ENCODE measurements at regions not wholly inside any gene's neighbourhood (a gene's known extent, or its start where the extent isn't known, plus 50 kb on each side); places are given as distances from the start of the nearest gene placed in this dataset.

DNA sequence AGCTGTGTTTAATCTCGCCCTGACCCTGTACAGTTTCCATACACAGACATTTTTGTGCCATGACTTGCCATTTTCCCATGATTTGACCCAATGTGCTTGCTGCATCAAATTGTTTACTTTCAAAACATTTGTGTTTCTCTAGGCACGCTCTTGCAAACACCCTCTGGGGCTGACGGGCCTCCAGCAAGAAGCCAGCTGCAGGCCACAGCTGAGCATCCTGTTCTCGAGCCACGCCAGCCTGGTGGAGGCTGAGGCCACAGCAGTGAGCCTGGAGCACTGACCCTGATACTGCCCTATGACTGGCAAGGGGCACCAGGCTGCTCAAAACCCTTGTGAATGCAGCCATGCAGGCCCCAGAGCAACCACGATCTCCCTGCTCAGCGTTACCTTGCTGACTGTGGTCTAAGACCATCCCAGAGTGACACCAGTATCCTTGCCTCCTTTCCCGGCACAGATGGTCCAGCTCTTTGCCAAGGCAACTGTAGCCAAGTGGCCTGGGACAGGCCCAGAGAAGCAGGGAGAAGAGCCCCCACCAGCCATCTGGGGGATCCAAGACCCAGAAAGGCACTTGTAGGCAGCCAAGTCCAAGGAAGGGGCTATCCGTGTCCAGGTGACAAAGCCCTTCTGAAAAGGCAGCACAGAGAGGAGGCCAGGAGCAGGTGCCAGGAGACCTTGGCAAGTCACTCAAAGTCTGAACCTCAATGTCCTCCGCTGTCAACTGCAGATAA, 78.5 kb downstream of the OAT start:
- Mint-ChIP-seq H3K4me1 (peaks cover 0 to 5% (median 0%) of the 10 kb centered on the region in 4 donors), H3K9me3 (peaks cover 0 to 2% (median 0%) of the 10 kb centered on the region in 7 donors), H3K27ac (no peak overlapping the region), H3K4me3 (no peak overlapping the region), H3K36me3 (no peaks in the 10 kb centered on the region), H3K27me3 (peaks cover 8% of the 10 kb centered on the region)
- DNase-seq (no peak), ATAC-seq (ENCODE audit: low read depth in 2 of 2) (no peak)
- no peak overlapping the region for H3K4me3 ChIP-seq (ENCODE audit: low read depth, low read length)
- H3K27me3 ChIP-seq (ENCODE audit: control insufficient read depth, insufficient read depth, low read length) = no peaks in the 10 kb centered on the region
- H3K4me1 ChIP-seq (ENCODE audit: control insufficient read depth, insufficient read depth, low read length, poor library complexity, severe bottlenecking) = no peaks in the 10 kb centered on the region
- H3K9me3 ChIP-seq (ENCODE audit: control insufficient read depth in 2 of 2, low read length in 2 of 2) = no peaks in the 10 kb centered on the region
- no peak overlapping the region for H3K27ac ChIP-seq (ENCODE audit: insufficient read depth, low read length, poor library complexity, severe bottlenecking)
- no peaks in the 10 kb centered on the region for H3K36me3 ChIP-seq (ENCODE audit: control insufficient read depth, insufficient read depth, low read length)

DNA sequence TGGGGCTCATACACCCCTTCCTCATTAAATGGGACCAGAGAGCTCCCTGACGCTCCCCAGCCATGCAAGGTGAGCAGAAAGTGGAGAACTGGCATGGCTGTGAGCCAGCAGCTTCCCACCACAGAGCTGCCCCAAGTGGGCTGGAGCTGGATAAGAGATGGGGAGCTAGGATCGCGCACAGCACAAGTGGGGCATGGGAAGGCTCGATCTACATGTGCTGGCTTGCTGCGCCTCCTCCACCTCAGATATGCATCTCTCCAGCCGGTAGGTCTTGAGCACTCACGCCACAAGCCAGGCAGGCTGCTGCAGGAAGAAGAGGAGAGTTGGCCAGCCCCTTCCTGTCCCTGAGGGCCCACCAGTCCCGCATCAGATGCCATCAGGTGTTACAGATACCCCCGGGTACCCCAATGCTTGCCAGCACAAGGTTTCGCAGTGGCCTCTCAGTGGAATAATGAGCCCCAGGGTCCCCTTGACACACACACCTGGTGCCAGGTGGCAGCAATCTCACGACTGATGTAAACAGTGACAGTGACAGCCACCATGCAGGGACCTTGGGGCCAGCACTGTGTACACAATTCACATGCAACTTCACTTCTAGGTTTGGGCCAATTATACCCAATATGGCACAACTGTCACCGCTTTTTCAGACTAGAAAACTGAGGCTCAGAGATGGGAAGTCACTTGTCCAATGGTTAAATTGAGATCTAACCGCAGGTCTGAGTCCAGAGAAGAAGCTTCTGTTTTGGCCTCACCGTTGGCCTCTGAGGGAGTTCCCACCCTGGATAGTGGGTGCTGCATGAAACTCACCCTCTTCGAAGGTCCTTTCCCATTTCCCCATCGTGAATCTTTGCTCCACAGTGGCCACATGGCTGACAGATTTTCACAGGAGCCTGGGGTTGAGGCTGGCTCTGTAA, 79.3 kb downstream of the OAT start:
- H3K36me3 Mint-ChIP-seq = no peaks in the 10 kb centered on the region
- DNase-seq (no peak), ATAC-seq (ENCODE audit: low read depth in 2 of 2) (no peak)
- H3K27ac Mint-ChIP-seq = no peak overlapping the region
- H3K9me3 Mint-ChIP-seq = peaks cover 0 to 2% (median 0%) of the 10 kb centered on the region in 7 donors
- peaks cover 0 to 5% (median 0%) of the 10 kb centered on the region in 4 donors for H3K4me1 Mint-ChIP-seq
- Histone ChIP-seq H3K27me3 (ENCODE audit: control insufficient read depth, insufficient read depth, low read length) (no peaks in the 10 kb centered on the region), H3K9me3 (ENCODE audit: control insufficient read depth in 2 of 2, low read length in 2 of 2) (no peaks in the 10 kb centered on the region), H3K36me3 (ENCODE audit: control insufficient read depth, insufficient read depth, low read length) (no peaks in the 10 kb centered on the region), H3K4me1 (ENCODE audit: control insufficient read depth, insufficient read depth, low read length, poor library complexity, severe bottlenecking) (no peaks in the 10 kb centered on the region), H3K27ac (ENCODE audit: insufficient read depth, low read length, poor library complexity, severe bottlenecking) (no peak overlapping the region), H3K4me3 (ENCODE audit: low read depth, low read length) (no peak overlapping the region)
- no peak overlapping the region for H3K4me3 Mint-ChIP-seq
- H3K27me3 Mint-ChIP-seq = peaks cover 8% of the 10 kb centered on the region

DNA sequence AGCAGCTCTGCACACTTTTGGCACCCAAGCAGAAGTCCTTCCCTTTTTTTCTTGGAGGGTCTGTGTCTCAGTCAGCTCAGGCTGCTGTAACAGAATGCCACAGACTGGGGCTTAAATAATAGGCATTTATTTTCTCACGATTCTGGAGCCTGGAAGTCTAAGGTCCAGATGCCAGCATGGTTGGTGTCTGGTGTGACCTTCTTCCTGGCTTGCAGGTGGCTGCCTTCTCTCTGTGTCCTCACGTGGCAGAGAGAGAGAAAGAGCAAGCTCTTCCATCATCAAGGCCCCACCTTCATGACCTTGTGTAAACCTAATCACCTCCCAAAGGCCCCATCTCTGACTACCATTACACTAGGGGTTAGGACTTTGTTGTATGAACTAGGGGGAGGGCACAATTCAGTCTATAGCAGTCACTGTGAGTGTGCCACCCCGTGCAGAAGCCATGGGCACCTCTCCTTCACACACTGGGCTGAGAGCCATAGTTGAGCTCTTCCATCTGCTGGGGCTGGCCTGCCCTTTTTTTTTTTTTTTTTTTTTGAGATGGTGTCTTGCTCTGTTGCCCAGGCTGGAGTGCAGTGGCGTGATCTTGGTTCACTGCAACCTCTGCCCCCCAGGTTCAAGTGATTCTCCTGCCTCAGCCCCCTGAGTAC, 80.3 kb downstream of the OAT start:
- no peak overlapping the region for H3K4me3 Mint-ChIP-seq
- Histone ChIP-seq H3K4me1 (ENCODE audit: control insufficient read depth, insufficient read depth, low read length, poor library complexity, severe bottlenecking) (no peaks in the 10 kb centered on the region), H3K36me3 (ENCODE audit: control insufficient read depth, insufficient read depth, low read length) (no peaks in the 10 kb centered on the region), H3K27ac (ENCODE audit: insufficient read depth, low read length, poor library complexity, severe bottlenecking) (no peak overlapping the region), H3K9me3 (ENCODE audit: control insufficient read depth in 2 of 2, low read length in 2 of 2) (no peaks in the 10 kb centered on the region), H3K27me3 (ENCODE audit: control insufficient read depth, insufficient read depth, low read length) (no peaks in the 10 kb centered on the region), H3K4me3 (ENCODE audit: low read depth, low read length) (no peak overlapping the region)
- H3K36me3 Mint-ChIP-seq = no peaks in the 10 kb centered on the region
- H3K4me1 Mint-ChIP-seq = peaks cover 0 to 5% (median 0%) of the 10 kb centered on the region in 4 donors
- DNase-seq (no peak), ATAC-seq (ENCODE audit: low read depth in 2 of 2) (no peak)
- peaks cover 0 to 2% (median 0%) of the 10 kb centered on the region in 7 donors for H3K9me3 Mint-ChIP-seq
- H3K27ac Mint-ChIP-seq = no peak overlapping the region
- H3K27me3 Mint-ChIP-seq = peaks cover 8% of the 10 kb centered on the region

DNA sequence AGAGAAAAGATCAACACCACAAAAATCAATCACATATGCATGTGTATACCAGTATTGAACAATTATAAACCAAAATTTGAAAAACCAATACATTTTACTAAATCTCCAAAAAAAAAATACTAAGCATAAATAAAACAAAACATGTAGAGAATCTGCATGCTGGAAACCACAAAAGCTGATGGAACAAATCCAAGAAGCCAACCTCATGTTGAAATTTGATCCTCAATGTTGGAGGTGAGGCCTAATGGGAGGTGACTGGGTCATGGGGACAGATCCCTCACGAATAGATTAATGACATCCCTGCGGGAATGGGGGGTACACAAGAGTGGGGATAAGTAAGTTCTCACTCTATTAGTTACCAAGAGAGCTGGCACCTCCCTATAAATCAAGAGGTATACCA, 82.5 kb downstream of the OAT start:
- H3K4me3 Mint-ChIP-seq = no peak overlapping the region
- Histone ChIP-seq H3K27me3 (ENCODE audit: control insufficient read depth, insufficient read depth, low read length) (no peaks in the 10 kb centered on the region), H3K9me3 (ENCODE audit: control insufficient read depth in 2 of 2, low read length in 2 of 2) (peaks cover 0 to 5% of the 10 kb centered on the region in 2 experiments), H3K36me3 (ENCODE audit: control insufficient read depth, insufficient read depth, low read length) (no peaks in the 10 kb centered on the region), H3K27ac (ENCODE audit: insufficient read depth, low read length, poor library complexity, severe bottlenecking) (no peak overlapping the region), H3K4me1 (ENCODE audit: control insufficient read depth, insufficient read depth, low read length, poor library complexity, severe bottlenecking) (no peaks in the 10 kb centered on the region), H3K4me3 (ENCODE audit: low read depth, low read length) (no peak overlapping the region)
- no peak for DNase-seq
- H3K27ac Mint-ChIP-seq = no peak overlapping the region
- H3K36me3 Mint-ChIP-seq = no peaks in the 10 kb centered on the region
- peaks cover 0 to 12% (median 5%) of the 10 kb centered on the region in 7 donors for H3K9me3 Mint-ChIP-seq
- peaks cover 4% of the 10 kb centered on the region for H3K27me3 Mint-ChIP-seq
- ATAC-seq (ENCODE audit: low read depth in 2 of 2) = no peak
- H3K4me1 Mint-ChIP-seq = peaks cover 0 to 5% (median 0%) of the 10 kb centered on the region in 4 donors

DNA sequence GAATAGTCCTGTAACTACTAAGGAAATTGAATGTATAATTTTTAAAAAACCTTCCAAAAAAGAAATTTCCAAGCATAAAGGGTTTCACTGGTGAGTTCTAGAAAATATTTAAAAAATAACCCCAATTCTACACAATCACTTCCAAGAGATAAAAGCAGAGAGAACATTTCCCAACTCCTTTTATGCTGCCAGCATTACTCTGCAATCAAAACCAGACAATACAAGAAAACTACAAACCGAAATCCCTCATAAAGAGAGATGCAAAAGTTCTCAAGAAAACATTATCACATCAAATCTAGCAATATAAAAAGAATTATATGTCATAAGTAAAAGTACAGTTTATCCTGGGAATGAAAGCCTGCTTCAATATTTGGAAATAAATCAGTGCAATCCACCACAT, 84.8 kb downstream of the OAT start:
- Mint-ChIP-seq H3K4me3 (no peak overlapping the region), H3K27me3 (peaks cover 11% of the 10 kb centered on the region), H3K4me1 (peaks cover 0 to 5% (median 0%) of the 10 kb centered on the region in 4 donors), H3K9me3 (peaks cover 0 to 14% (median 5%) of the 10 kb centered on the region in 7 donors), H3K27ac (no peak overlapping the region), H3K36me3 (no peaks in the 10 kb centered on the region)
- no peak for ATAC-seq (ENCODE audit: low read depth in 2 of 2)
- H3K36me3 ChIP-seq (ENCODE audit: control insufficient read depth, insufficient read depth, low read length) = no peaks in the 10 kb centered on the region
- no peak overlapping the region for H3K27ac ChIP-seq (ENCODE audit: insufficient read depth, low read length, poor library complexity, severe bottlenecking)
- no peak overlapping the region for H3K4me3 ChIP-seq (ENCODE audit: low read depth, low read length)
- peaks cover 2% of the 10 kb centered on the region for H3K27me3 ChIP-seq (ENCODE audit: control insufficient read depth, insufficient read depth, low read length)
- DNase-seq = no peak
- no peaks in the 10 kb centered on the region for H3K4me1 ChIP-seq (ENCODE audit: control insufficient read depth, insufficient read depth, low read length, poor library complexity, severe bottlenecking)
- H3K9me3 ChIP-seq (ENCODE audit: control insufficient read depth in 2 of 2, low read length in 2 of 2) = peaks cover 0 to 5% of the 10 kb centered on the region in 2 experiments

DNA sequence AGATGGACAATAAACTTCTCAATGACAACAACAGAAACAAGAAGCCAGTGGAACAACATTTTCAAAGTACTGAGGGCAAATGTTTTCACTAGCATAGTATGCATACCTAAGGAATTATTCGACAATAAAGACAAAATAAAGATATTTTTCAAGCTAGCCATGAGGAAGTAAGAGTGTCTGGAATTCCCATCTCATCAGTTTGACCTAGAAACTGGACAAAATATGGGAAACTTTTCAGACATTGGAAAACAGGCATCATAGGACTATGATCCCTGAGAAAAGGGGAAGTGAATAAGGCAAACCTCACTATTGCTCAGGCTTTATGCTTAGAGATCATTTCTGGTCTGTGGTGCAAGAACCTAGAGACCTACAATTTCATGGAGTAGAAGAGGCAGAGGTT, 86.3 kb downstream of the OAT start:
- DNase-seq = no peak
- peaks cover 0 to 14% (median 5%) of the 10 kb centered on the region in 7 donors for H3K9me3 Mint-ChIP-seq
- H3K4me3 ChIP-seq (ENCODE audit: low read depth, low read length) = no peak overlapping the region

DNA sequence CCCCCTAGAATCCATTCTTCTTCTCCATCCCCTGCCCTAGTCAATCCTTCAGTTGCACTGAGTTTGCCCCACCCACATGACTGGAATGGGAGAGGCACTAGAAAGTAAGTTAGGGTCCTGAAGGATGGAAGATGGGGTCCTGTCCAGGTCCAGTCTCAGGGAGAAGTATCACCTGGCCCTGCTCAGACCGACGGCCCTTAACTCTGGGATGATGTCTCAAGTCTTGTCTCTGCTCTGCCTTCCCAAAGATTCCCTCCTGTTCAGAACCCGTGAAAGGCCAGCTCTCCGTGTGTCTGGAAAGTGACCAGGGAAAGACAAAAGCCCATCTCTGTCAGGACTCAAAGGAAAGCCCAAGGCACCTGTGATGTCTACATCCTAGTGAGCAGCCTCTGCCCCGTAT, 88.8 kb downstream of the OAT start:
- ATAC-seq (ENCODE audit: low read depth in 2 of 2) = no peak
- no peaks in the 10 kb centered on the region for H3K36me3 ChIP-seq (ENCODE audit: control insufficient read depth, insufficient read depth, low read length)
- H3K27me3 ChIP-seq (ENCODE audit: control insufficient read depth, insufficient read depth, low read length) = peaks cover 2% of the 10 kb centered on the region
- no peaks in the 10 kb centered on the region for H3K36me3 Mint-ChIP-seq
- peaks cover 0 to 14% (median 5%) of the 10 kb centered on the region in 7 donors for H3K9me3 Mint-ChIP-seq
- H3K27ac ChIP-seq (ENCODE audit: insufficient read depth, low read length, poor library complexity, severe bottlenecking) = no peak overlapping the region
- H3K4me3 ChIP-seq (ENCODE audit: low read depth, low read length) = no peak overlapping the region
- H3K4me3 Mint-ChIP-seq = no peak overlapping the region
- peaks cover 0 to 5% of the 10 kb centered on the region in 2 experiments for H3K9me3 ChIP-seq (ENCODE audit: control insufficient read depth in 2 of 2, low read length in 2 of 2)
- H3K4me1 ChIP-seq (ENCODE audit: control insufficient read depth, insufficient read depth, low read length, poor library complexity, severe bottlenecking) = no peaks in the 10 kb centered on the region
- H3K27me3 Mint-ChIP-seq = peaks cover 11% of the 10 kb centered on the region
- H3K27ac Mint-ChIP-seq = peak overlapping the region in 1 of 3 donors; percentile 24
- no peaks in the 10 kb centered on the region for H3K4me1 Mint-ChIP-seq
- DNase-seq = no peak

More for the DNA sequence above, 86.3 kb downstream of the OAT start:
- H3K27ac Mint-ChIP-seq = no peak overlapping the region
- Histone ChIP-seq H3K9me3 (ENCODE audit: control insufficient read depth in 2 of 2, low read length in 2 of 2) (peaks cover 0 to 5% of the 10 kb centered on the region in 2 experiments), H3K4me1 (ENCODE audit: control insufficient read depth, insufficient read depth, low read length, poor library complexity, severe bottlenecking) (no peaks in the 10 kb centered on the region), H3K27me3 (ENCODE audit: control insufficient read depth, insufficient read depth, low read length) (peaks cover 2% of the 10 kb centered on the region), H3K36me3 (ENCODE audit: control insufficient read depth, insufficient read depth, low read length) (no peaks in the 10 kb centered on the region), H3K27ac (ENCODE audit: insufficient read depth, low read length, poor library complexity, severe bottlenecking) (no peak overlapping the region)
- no peaks in the 10 kb centered on the region for H3K36me3 Mint-ChIP-seq
- H3K27me3 Mint-ChIP-seq = peaks cover 11% of the 10 kb centered on the region
- no peak for ATAC-seq (ENCODE audit: low read depth in 2 of 2)
- no peak overlapping the region for H3K4me3 Mint-ChIP-seq
- H3K4me1 Mint-ChIP-seq = no peaks in the 10 kb centered on the region

Data from CD4-positive, CD25-positive, alpha-beta regulatory T cell (primary cell).